ENCODE measurements at regions not wholly inside any gene's neighbourhood (a gene's known extent, or its start where the extent isn't known, plus 50 kb on each side); places are given as distances from the start of the nearest gene placed in this dataset.
"Not testable (repeated sequence)": the region's sequence is repeated elsewhere in the genome, so short reads cannot be mapped to it uniquely, and the experiment has no call there.

GRCh38 chr5:102554082-102554481, 55.3 kb upstream of the SLCO6A1 start:
- DNase-seq = peak; percentile 27

- DNase-seq = no peak
These were observed 55.9 kb upstream of the SLCO6A1 start for GRCh38 chr5:102554728-102555127.

- DNase-seq = no peak
These were observed 63.3 kb upstream of the SLCO6A1 start for GRCh38 chr5:102561894-102562760.

DNA sequence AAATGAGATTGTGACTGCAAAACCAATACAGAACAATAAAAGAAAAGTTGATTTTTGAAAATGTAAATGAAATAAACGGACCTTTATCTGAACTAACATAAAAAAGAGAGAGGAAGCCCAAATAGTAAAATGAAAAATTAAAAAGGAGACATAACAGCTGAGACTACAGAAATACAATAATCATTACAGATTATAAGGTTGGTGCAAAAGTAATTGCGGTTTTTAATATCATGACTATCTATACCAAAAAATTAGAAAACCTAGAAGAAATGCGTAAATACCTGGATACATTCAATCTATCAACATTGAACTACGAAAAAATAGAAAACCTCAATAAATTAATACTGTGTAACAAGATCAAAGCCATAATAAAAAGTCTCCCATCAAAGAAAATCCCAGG, 71.9 kb upstream of the SLCO6A1 start:
- no peak for DNase-seq

DNA sequence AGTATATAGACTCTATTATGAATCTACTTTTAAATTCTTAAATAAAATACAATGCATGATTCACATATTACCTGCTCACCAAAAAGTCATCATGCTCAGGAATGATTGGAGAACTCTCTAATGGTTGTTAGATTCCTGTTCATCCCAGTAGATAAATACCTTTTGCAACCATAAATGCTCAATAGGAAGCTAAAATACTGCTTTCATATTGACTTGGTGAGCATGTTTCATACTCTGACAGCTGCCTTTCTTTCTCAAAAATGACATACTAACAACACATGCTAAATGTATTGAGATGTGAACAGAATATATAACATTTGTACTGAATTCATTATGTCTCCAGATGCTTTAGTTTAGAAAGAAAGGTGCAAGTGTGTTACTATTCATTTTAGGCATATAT, 79.6 kb upstream of the SLCO6A1 start:
- no peak for DNase-seq

- no peak for DNase-seq
These were observed 80.6 kb upstream of the SLCO6A1 start for GRCh38 chr5:102579379-102579778.

- DNase-seq = no peak
These were observed 82.2 kb upstream of the SLCO6A1 start for GRCh38 chr5:102581011-102581410.

DNA sequence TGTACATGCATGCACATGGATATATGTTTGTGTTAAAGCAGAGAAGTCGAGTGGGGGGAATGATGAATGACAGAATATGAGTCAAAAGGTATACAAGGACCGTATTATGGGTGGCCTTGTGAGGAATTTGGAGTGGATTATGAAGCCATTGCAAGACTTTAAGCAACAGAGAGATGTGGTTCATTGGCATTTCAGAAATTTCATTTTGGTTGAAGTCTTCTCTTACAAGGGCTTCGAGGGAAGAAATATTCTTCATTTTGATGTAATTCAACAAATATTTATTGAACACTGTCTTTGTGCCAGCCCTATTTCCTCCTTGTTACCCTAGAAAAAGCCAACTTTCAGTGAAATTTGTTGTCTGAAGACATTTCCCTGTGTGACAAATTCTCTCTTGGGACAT, 83.9 kb upstream of the SLCO6A1 start:
- DNase-seq = no peak

DNA sequence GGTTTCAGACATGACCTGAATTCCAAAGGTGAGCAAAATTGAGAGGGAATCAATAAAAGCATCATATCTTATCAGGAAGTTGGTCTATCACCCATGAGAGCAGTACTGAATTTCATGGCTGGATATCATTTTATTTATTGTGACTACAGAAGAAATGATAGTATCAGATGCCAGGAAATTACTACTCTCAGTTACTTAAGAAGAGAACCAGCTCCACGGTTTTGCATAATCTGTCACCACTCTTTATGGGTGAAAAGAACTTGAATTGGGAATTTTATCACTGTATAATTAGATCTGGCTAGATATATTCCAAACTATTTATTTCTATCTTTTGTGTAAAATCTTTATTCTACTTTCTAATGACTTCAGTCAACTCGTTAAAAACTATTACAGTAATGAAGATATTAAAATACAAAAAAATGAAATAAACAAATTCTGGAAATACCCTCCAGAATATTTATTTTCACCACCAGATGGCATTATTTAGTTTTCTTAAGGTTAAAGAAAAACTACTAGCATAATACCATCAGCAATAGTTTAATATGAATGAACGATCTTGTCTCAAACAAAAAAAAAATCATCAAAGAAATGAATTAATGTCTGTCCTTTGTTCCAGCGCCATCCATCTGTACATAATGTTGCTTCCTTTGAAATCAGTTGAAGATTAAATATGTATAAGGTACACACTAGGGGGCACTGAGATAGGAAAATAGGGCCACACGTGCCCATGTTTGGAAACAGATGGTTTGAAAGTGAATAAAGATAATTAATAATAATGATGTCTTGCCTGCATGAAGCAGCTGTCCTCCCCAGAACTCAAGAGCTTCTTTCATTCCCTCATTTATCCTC, 84.7 kb upstream of the SLCO6A1 start:
- DNase-seq = no peak

GRCh38 chr5:102589661-102590060, 90.9 kb upstream of the SLCO6A1 start:
- no peak for DNase-seq

GRCh38 chr5:102590467-102590866, 91.7 kb upstream of the SLCO6A1 start:
- no peak for DNase-seq

DNA sequence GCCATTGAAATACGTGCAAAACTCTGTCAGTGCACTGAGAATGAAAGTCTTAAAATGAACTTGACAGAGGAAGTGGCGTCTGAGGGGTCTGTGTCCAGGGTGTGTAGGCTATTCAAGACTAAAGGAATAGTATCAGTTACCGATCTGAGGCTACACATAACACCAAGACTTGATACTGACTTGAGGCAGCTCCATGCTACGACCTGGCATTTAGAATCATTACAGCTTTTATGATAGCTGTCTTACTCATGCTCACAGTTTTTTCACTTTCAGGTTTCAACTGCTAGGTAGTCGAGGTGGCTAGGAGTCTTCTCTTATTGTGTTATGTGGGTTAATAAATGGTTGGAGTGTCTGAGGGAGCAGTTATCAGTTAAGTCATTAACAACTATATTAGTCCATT, 92.8 kb upstream of the SLCO6A1 start:
- no peak for DNase-seq

DNA sequence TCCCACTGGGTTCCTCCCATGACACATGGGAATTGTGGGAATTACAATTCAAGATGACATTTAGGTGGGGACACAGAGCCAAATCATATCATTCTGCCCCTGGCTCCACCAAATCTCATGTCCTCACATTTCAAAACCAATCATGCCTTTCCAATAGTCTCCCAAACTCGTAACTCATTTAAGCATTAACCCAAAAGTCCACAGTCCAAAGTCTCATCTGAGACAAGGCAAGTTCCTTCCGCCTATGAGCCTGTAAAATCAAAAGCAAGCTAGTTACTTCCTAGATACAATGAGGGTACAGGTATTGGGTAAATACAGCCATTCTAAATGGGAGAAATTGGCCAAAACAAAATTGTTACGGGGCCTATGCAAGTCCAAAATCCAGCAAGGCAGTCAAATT, 93.8 kb upstream of the SLCO6A1 start:
- not testable (repeated sequence) for DNase-seq

DNA sequence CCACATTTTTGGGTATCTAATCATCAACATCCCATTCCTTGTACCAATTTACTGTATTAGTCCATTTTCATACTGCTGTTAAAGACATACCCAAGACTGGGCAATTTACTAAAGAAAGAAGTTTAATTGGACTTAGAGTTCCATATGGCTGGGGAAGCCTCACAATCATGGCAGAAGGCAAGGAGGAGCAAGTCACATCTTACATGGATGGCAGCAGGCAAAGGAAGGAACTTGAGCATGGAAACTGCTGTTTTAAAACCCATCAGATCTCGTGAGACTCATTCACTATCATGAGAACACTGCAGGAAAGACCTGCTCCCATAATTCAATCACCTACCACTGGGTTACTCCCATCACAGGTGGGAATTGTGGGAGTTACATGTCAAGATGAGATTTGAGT, 95.4 kb upstream of the SLCO6A1 start:
- no peak for DNase-seq

DNA sequence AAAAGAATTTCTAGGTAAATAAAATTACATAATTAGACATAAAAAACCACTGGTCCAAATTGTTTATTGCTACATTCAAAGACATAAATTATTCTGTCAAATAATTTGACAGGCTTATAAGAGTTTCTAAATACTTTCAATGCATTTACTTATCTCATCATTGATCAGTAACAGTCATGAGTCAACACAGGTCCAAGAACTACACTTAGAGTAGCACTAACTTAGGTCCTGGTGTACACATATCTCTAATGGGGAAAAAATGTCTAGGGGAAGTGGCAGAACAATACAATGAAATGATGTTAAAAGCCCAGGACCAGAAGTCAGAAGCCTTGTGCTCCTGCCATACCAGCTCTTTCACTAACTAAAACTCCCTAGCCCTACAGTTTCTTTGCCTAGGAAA, 96.5 kb upstream of the SLCO6A1 start:
- no peak for DNase-seq

- no peak for DNase-seq
These were observed 97.3 kb upstream of the SLCO6A1 start for GRCh38 chr5:102596113-102596512.

DNA sequence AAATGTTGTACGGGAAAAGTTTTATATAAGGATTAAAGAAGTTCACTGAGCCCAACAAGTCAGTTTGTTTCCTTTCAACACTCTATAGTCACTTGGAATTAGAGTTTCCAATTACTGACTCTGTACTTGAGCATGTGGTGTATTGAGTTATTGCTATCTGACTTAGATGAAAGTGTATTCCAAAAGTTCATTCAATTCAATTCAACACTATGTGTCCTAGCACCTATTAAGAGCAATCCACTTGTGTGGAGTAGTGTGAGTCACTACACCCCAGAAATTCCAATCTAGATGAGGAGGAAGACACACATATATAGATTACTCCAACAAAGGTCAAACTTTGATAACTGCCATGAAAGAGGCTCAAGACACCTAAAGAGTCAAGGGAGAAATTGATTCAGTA, 98.2 kb upstream of the SLCO6A1 start:
- no peak for DNase-seq

DNA sequence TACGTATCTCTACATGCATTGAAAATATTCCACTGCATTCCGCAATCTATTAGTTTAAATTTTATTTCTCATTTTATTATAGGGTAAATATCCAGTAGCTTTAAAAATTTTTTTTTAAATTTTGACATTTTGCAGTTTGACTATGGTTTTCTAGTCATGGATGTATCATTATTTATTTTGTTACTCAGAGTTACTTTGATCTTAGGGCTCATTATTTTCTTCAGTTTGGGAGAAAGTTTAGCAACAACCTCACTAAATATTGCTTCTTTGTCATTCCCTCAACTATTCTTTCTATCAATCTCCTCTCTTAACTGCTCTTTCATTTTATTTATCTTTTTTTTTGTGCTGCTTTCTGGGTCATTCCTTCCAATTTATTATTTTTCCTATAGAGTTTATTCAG, 100.5 kb upstream of the SLCO6A1 start:
- no peak for DNase-seq

GRCh38 chr5:102600964-102601363, 102.2 kb upstream of the SLCO6A1 start:
- DNase-seq = no peak

- DNase-seq = no peak
These were observed 104.9 kb upstream of the SLCO6A1 start for GRCh38 chr5:102603670-102604069.

- no peak for DNase-seq
These were observed 109.6 kb upstream of the SLCO6A1 start for GRCh38 chr5:102608414-102608813.

- no peak for DNase-seq
These were observed 112.5 kb upstream of the SLCO6A1 start for GRCh38 chr5:102611312-102611711.

GRCh38 chr5:102613661-102614060, 114.9 kb upstream of the SLCO6A1 start:
- no peak for DNase-seq

All from DMS79 (cell line).